HCT116 (cell line): ENCODE measurements at regions not wholly inside any gene's neighbourhood (a gene's known extent, or its start where the extent isn't known, plus 50 kb on each side); places are given as distances from the start of the nearest gene placed in this dataset.

Experiments
- CEBPB ChIP-seq: IDR thresholded peaks from 2 replicates; pipeline ENCODE4 v1.6.1; 2012; ENCODE audit warnings: low read depth
- CTCF ChIP-seq, 3 experiments: fragments of 200-600 bp in 1 of 3; sonication (generic) in 1 of 3; IDR thresholded peaks in 2 of 3; conservative IDR thresholded peaks in 1 of 3; 2 replicates each; pipeline ENCODE4 v1.5.1; 2012 to 2017; ENCODE audit warnings: low read depth in 2 of 3, low read length in 2 of 3, antibody characterized with exemption in 1 of 3, borderline replicate concordance in 1 of 3, control low read depth in 1 of 3, mild to moderate bottlenecking in 1 of 3, mixed read lengths in 1 of 3, mixed run types in 1 of 3, moderate library complexity in 1 of 3; ENCODE audit not compliant: insufficient read depth in 1 of 3
- EGR1 ChIP-seq: IDR thresholded peaks from 2 replicates; pipeline ENCODE4 v1.6.1; 2012; ENCODE audit warnings: low read depth
- EZH2 ChIP-seq: fragments of 200-600 bp; sonication (generic); IDR thresholded peaks from 2 replicates; pipeline ENCODE4 v1.6.1; 2017; ENCODE audit warnings: antibody characterized with exemption, mixed run types
- JUND ChIP-seq: IDR thresholded peaks from 2 replicates; pipeline ENCODE4 v1.6.1; 2012
- POLR2A ChIP-seq: IDR thresholded peaks from 2 replicates; pipeline ENCODE4 v1.7.0; 2011; ENCODE audit warnings: borderline replicate concordance; ENCODE audit not compliant: insufficient read depth, insufficient read length; ENCODE audit errors: extremely low read depth
- POLR2AphosphoS5 ChIP-seq: IDR thresholded peaks from 2 replicates; pipeline ENCODE4 v1.6.1; 2011; ENCODE audit warnings: mild to moderate bottlenecking, low read depth, low read length, moderate library complexity
- RAD21 ChIP-seq: IDR thresholded peaks from 2 replicates; pipeline ENCODE4 v1.6.1; 2012; ENCODE audit warnings: low read depth, mild to moderate bottlenecking
- REST ChIP-seq: IDR thresholded peaks from 2 replicates; pipeline ENCODE4 v1.6.1; 2012; ENCODE audit warnings: low read depth
- SIN3A ChIP-seq: IDR thresholded peaks from 2 replicates; pipeline ENCODE4 v1.6.1; 2012; ENCODE audit warnings: low read depth
- SRF ChIP-seq: IDR thresholded peaks from 2 replicates; pipeline ENCODE4 v1.6.1; 2012; ENCODE audit warnings: low read depth
- YY1 ChIP-seq: IDR thresholded peaks from 2 replicates; pipeline ENCODE4 v1.6.1; 2011; ENCODE audit warnings: low read length, low read depth, moderate library complexity, mild to moderate bottlenecking; ENCODE audit not compliant: insufficient replicate concordance; ENCODE audit errors: extremely low read depth
- ZFX ChIP-seq: fragments of 450-650 bp; IDR thresholded peaks from 2 replicates; pipeline ENCODE4 v1.6.1; 2017
- TF ChIP-seq, protein P1 (sequence below): IDR thresholded peaks from 2 replicates; pipeline ENCODE4 v1.6.1; 2011; ENCODE audit warnings: mild to moderate bottlenecking, low read length, moderate library complexity; ENCODE audit not compliant: insufficient replicate concordance; ENCODE audit errors: extremely low read depth

DNA sequence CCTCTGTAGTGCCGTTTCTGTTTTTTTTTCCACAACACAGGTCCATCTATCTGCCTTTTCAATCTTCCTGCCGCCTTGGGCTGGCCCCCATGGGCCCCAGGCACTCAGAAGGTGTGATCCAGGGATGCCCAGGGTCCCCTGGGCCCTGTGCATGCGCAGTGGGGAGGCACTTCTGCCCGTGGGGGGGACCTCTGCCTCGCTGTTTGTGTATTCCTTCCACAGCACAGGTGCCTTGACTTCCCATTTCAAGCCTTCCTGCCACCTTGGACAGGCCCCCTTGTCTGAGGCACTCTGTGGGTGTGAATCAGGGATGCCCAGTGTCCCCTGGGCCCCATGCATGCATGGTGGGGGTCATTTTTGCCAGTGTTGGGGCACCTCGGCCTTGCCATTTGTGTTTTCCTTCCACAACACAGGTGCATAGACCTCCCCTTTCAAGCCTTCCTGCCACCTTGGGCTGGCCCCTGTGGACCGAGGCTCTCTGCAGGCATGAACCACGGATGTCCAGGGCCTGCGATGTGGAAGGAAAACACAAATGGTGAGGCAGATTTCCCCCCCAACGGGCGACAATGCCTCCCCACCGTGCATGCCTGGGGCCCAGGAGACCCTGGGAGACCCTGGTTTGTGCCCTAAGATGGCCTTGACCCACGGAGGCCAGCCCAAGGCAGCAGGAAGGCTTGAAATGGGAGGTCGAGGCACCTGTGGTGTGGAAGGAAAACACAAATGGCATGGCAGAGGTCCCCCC lies 366.5 kb downstream of the ALG10 start:
- no peak for TF ChIP-seq CEBPB
- TF ChIP-seq REST: no peak
- TF ChIP-seq POLR2AphosphoS5: no peak
- no peak for TF ChIP-seq ZFX
- no peak for TF ChIP-seq POLR2A
- TF ChIP-seq EZH2: no peak
- no peak for TF ChIP-seq EGR1
- no peak for TF ChIP-seq RAD21
- no peak for TF ChIP-seq SIN3A
- no peak for TF ChIP-seq CTCF (IDR thresholded peaks at IDR 0.05 in 2 of 3, conservative IDR thresholded peaks at IDR 0.05 in 1 of 3; ENCODE audit: borderline replicate concordance in 1 of 3, insufficient read depth in 1 of 3, low read depth in 2 of 3, low read length in 2 of 3)
- TF ChIP-seq, protein P1, sequence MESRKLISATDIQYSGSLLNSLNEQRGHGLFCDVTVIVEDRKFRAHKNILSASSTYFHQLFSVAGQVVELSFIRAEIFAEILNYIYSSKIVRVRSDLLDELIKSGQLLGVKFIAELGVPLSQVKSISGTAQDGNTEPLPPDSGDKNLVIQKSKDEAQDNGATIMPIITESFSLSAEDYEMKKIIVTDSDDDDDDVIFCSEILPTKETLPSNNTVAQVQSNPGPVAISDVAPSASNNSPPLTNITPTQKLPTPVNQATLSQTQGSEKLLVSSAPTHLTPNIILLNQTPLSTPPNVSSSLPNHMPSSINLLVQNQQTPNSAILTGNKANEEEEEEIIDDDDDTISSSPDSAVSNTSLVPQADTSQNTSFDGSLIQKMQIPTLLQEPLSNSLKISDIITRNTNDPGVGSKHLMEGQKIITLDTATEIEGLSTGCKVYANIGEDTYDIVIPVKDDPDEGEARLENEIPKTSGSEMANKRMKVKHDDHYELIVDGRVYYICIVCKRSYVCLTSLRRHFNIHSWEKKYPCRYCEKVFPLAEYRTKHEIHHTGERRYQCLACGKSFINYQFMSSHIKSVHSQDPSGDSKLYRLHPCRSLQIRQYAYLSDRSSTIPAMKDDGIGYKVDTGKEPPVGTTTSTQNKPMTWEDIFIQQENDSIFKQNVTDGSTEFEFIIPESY: no peak
- no peak for TF ChIP-seq YY1
- TF ChIP-seq SRF: no peak
- TF ChIP-seq JUND: no peak
